HUES48 (cell line): ENCODE measurements at regions not wholly inside any gene's neighbourhood (a gene's known extent, or its start where the extent isn't known, plus 50 kb on each side); places are given as distances from the start of the nearest gene placed in this dataset.

ENCODE experiments used
- H3K27ac ChIP-seq: one replicate; pipeline ENCODE4 v1.7.0; 2013; ENCODE audit warnings: low read depth, low read length, inconsistent platforms
- H3K27me3 ChIP-seq: 2 replicates; pipeline ENCODE4 v1.6.1; 2013; ENCODE audit warnings: mild to moderate bottlenecking, low read length; ENCODE audit not compliant: control insufficient read depth, insufficient read depth
- H3K36me3 ChIP-seq: 2 replicates; pipeline ENCODE4 v1.6.1; 2013; ENCODE audit warnings: low read length; ENCODE audit not compliant: control insufficient read depth, insufficient read depth
- H3K4me1 ChIP-seq: 2 replicates; pipeline ENCODE4 v1.6.1; 2013; ENCODE audit warnings: mild to moderate bottlenecking, low read length; ENCODE audit not compliant: control insufficient read depth, insufficient read depth
- H3K4me3 ChIP-seq: 2 replicates; pipeline ENCODE4 v1.5.1; 2013; ENCODE audit warnings: mild to moderate bottlenecking, low read depth, low read length
- H3K9ac ChIP-seq: 2 replicates; pipeline ENCODE4 v1.6.1; 2013; ENCODE audit warnings: mild to moderate bottlenecking, low read depth, low read length, moderate library complexity
- H3K9me3 ChIP-seq: 2 replicates; pipeline ENCODE4 v1.6.1; 2013; ENCODE audit warnings: low read length; ENCODE audit not compliant: control insufficient read depth, insufficient read depth

DNA sequence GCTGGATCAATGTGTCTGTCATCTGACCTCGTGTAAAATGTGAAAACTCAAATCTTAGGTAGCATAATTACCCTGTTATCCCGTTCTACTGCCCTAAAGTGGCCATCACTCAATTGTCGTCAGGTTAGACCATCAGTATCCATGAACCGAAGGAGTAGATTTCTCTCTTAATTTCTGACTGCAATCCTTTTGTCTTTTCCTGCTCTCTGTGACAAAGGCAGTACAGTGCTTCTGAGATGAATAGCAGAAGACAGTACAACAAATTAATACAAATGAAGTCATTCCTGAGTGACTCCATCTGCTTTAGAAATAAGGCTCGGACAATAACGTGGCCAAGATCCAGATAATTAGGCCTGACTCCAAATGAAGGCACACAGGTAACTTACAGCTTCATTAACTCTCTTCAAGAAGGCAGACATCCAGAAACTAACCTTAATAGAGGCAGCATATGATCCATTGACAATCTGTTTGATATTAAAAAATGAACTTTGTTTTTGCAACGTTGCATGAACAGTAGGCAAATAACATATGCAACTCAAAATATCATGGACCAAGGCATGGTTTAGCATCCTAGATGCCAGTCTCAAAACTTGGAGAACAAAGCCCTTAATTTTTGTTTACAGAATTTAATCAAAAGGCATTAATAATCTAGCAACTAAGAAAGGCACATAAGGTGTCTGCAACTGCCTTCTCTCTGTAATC lies 96.7 kb upstream of the CDH20 start:
- Histone ChIP-seq H3K27ac (no peak overlapping the region), H3K9ac (no peak overlapping the region), H3K4me3 (no peak overlapping the region), H3K4me1 (no peaks in the 10 kb centered on the region), H3K27me3 (no peaks in the 10 kb centered on the region), H3K36me3 (no peaks in the 10 kb centered on the region), H3K9me3 (0 out of 2 replicates have a peak, but pooled peaks cover 4% of the 10 kb centered on the region)

DNA sequence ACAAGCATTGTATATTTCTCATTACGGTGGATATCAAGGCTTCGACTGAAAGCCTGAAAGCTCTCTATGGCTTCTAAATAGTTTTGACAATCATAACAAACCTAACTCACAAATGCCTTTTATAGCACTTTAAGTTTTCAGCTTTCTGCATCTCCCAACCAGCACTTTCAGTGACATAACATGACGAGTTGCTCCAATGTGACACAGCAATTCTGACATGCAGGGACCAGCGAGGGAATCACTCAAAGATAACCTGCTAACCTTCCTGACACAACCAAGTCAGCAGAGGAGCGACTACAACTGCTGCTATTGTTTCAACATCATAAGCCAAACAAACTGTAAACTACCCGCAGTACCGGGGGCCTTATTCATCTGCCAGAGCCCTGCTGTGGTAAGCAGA lies 95.7 kb upstream of the CDH20 start:
- H3K36me3 ChIP-seq, result no peaks in the 10 kb centered on the region
- H3K4me1 ChIP-seq, result no peaks in the 10 kb centered on the region
- H3K9me3 ChIP-seq, result 0 out of 2 replicates have a peak, but pooled peaks cover 4% of the 10 kb centered on the region
- no peak overlapping the region for H3K4me3 ChIP-seq
- no peak overlapping the region for H3K9ac ChIP-seq
- H3K27me3 ChIP-seq, result no peaks in the 10 kb centered on the region
- no peak overlapping the region for H3K27ac ChIP-seq

DNA sequence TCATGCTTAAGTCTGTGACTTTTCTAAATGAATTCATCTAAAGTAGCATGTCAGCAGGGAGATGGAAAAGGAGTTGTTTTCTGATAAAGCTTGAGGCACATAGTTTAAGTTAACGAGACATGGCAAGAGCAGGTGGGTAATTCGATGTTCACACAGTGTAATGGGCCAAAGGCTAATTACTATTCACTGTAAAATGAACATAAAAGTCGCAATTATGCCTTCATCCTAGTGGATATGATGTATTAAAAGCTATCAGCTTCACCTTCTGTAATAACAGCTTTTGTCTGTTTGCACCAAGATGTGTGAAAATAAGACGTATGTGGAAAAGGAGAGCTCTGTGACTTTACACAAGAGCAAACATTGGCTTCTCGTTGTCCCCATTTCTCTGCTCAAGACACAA lies 94.2 kb upstream of the CDH20 start:
- Histone ChIP-seq H3K27me3 (no peaks in the 10 kb centered on the region), H3K27ac (no peak overlapping the region), H3K4me1 (no peaks in the 10 kb centered on the region), H3K36me3 (no peaks in the 10 kb centered on the region), H3K9ac (no peak overlapping the region), H3K9me3 (0 out of 2 replicates have a peak, but pooled peaks cover 4% of the 10 kb centered on the region), H3K4me3 (no peak overlapping the region)

- Histone ChIP-seq H3K4me3 (no peak overlapping the region), H3K27me3 (no peaks in the 10 kb centered on the region), H3K36me3 (no peaks in the 10 kb centered on the region), H3K27ac (no peak overlapping the region), H3K9me3 (0 out of 2 replicates have a peak, but pooled peaks cover 4% of the 10 kb centered on the region), H3K4me1 (no peaks in the 10 kb centered on the region), H3K9ac (no peak overlapping the region)
Observed at GRCh38 chr18:61241260-61241853, 91.9 kb upstream of the CDH20 start.

- H3K36me3 ChIP-seq, result no peaks in the 10 kb centered on the region
- no peak overlapping the region for H3K9ac ChIP-seq
Observed at GRCh38 chr18:61244632-61245031, 88.6 kb upstream of the CDH20 start.

GRCh38 chr18:61245276-61245675 lies 88.0 kb upstream of the CDH20 start:
- H3K9me3 ChIP-seq, result no peaks in the 10 kb centered on the region
- H3K9ac ChIP-seq, result no peak overlapping the region
- no peak overlapping the region for H3K27ac ChIP-seq
- no peaks in the 10 kb centered on the region for H3K4me1 ChIP-seq
- H3K27me3 ChIP-seq, result no peaks in the 10 kb centered on the region
- H3K4me3 ChIP-seq, result no peak overlapping the region
- H3K36me3 ChIP-seq, result no peaks in the 10 kb centered on the region

More at GRCh38 chr18:61244632-61245031, 88.6 kb upstream of the CDH20 start:
- Histone ChIP-seq H3K4me3 (no peak overlapping the region), H3K27ac (no peak overlapping the region), H3K4me1 (no peaks in the 10 kb centered on the region), H3K9me3 (no peaks in the 10 kb centered on the region), H3K27me3 (no peaks in the 10 kb centered on the region)

GRCh38 chr18:61248589-61248988 lies 84.6 kb upstream of the CDH20 start:
- Histone ChIP-seq H3K9me3 (no peaks in the 10 kb centered on the region), H3K36me3 (no peaks in the 10 kb centered on the region), H3K4me1 (no peaks in the 10 kb centered on the region), H3K9ac (no peak overlapping the region), H3K27me3 (no peaks in the 10 kb centered on the region), H3K4me3 (no peak overlapping the region), H3K27ac (no peak overlapping the region)

DNA sequence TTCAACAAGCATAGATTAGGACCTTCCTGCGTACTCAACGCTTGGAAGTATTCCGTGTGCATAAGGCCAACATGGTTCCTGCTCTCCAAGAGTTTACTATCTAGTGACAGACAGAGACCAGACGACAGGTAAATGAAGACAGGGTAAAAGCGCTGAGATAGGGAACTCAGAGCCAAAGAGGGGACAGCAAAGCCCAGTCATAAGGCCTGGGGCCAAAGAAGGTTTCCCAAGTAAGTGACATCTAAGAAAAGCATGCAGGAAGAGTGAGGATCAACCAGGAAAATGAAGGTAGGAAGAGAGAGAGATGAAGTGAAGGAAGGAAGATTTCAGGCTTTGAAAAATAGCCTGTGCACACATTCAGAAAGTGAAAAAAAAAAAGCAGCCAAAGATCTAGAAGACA lies 76.9 kb upstream of the CDH20 start:
- Histone ChIP-seq H3K9me3 (no peaks in the 10 kb centered on the region), H3K4me3 (no peak overlapping the region), H3K9ac (no peak overlapping the region), H3K36me3 (no peaks in the 10 kb centered on the region), H3K27me3 (no peaks in the 10 kb centered on the region), H3K27ac (no peak overlapping the region), H3K4me1 (no peaks in the 10 kb centered on the region)

DNA sequence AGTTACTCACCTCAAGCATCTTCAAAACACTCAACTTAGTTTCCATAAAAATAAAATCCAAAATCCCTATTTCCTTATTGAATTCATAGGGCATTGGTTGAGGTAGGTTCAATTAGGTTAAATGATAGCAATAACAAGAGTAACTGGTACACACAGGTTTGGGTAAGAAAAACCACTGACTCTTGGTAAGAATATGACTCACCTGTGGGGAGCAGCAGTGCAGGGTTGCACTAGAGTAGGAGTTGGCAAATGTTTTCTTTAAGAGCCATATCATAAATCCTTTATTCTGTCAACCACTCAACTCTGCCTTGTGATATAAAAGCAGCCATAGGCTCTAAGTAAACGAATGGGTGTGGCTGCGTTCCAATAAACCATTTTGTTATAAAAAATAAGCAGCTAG lies 71.4 kb upstream of the CDH20 start:
- Histone ChIP-seq H3K4me3 (no peak overlapping the region), H3K9ac (no peak overlapping the region), H3K36me3 (no peaks in the 10 kb centered on the region), H3K9me3 (0 out of 2 replicates have a peak, but pooled peaks cover 3% of the 10 kb centered on the region), H3K27me3 (no peaks in the 10 kb centered on the region), H3K4me1 (no peaks in the 10 kb centered on the region), H3K27ac (no peak overlapping the region)

- Histone ChIP-seq H3K36me3 (no peaks in the 10 kb centered on the region), H3K9me3 (no peaks in the 10 kb centered on the region), H3K9ac (no peak overlapping the region), H3K4me1 (peaks cover 25% of the 10 kb centered on the region), H3K27me3 (peaks cover 12% of the 10 kb centered on the region), H3K4me3 (no peak overlapping the region), H3K27ac (no peak overlapping the region)
Observed at GRCh38 chr18:61272793-61273192, 60.4 kb upstream of the CDH20 start.

DNA sequence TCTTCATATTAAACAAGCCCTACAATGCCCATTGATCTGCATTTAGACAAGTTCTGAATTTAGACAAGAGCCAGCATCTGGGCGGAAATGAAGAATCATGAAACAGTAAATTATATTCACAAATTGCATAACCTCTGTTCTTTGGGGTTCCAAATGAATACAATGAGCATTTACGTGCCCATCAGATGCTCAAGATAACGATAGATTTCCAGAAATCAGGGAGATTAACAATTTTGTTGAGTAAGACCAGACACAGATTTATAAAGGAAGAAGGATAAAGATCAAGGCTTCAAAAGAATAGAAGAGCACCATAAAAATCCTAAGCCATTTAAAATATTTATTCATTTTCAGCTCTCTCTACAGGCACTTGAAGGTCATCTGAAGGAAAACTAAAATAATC lies 59.7 kb upstream of the CDH20 start:
- no peak overlapping the region for H3K9ac ChIP-seq
- H3K4me3 ChIP-seq, result no peak overlapping the region
- peaks cover 25% of the 10 kb centered on the region for H3K4me1 ChIP-seq
- H3K36me3 ChIP-seq, result no peaks in the 10 kb centered on the region
- no peaks in the 10 kb centered on the region for H3K9me3 ChIP-seq
- no peak overlapping the region for H3K27ac ChIP-seq
- H3K27me3 ChIP-seq, result peaks cover 12% of the 10 kb centered on the region
